H1 (cell line): ENCODE measurements at regions not wholly inside any gene's neighbourhood (a gene's known extent, or its start where the extent isn't known, plus 50 kb on each side); places are given as distances from the start of the nearest gene placed in this dataset.

Source experiments
- BRCA1 ChIP-seq: IDR thresholded peaks from 2 replicates; pipeline ENCODE4 v1.6.1; 2012; ENCODE audit warnings: low read depth, low read length, improper control_type of control experiment
- E2F6 ChIP-seq: IDR thresholded peaks from 2 replicates; pipeline ENCODE4 v1.6.1; 2012; ENCODE audit warnings: inconsistent platforms
- EP300 ChIP-seq, 2 experiments: IDR thresholded peaks; 1 replicate in 1 of 2; 2 replicates in 1 of 2; pipeline ENCODE4 v1.6.1; 2011 to 2012; ENCODE audit warnings: low read depth in 2 of 2, low read length in 2 of 2, mild to moderate bottlenecking in 2 of 2, borderline replicate concordance in 1 of 2, inconsistent platforms in 1 of 2, moderate library complexity in 1 of 2
- EZH2 ChIP-seq: fragments of 200-600 bp; sonication (generic); IDR thresholded peaks from 2 replicates; pipeline ENCODE4 v1.7.1; 2012; ENCODE audit warnings: low read depth, mild to moderate bottlenecking, moderate library complexity, low read length, inconsistent platforms; ENCODE audit not compliant: severe bottlenecking
- RAD21 ChIP-seq, 2 experiments: IDR thresholded peaks in 1 of 2; conservative IDR thresholded peaks in 1 of 2; 2 replicates each; pipeline ENCODE4 v1.6.1; 2011; ENCODE audit warnings: low read depth in 2 of 2, low read length in 2 of 2, improper control_type of control experiment in 1 of 2, inconsistent platforms in 1 of 2, mild to moderate bottlenecking in 1 of 2, moderate library complexity in 1 of 2
- SAP30 ChIP-seq: fragments of 300-600 bp; sonication (generic); IDR thresholded peaks from 2 replicates; pipeline ENCODE4 v1.7.1; 2012; ENCODE audit warnings: low read length, moderate library complexity, mild to moderate bottlenecking, inconsistent platforms; ENCODE audit not compliant: insufficient read depth, insufficient replicate concordance
- TF ChIP-seq, protein P1 (sequence below), 3 experiments: IDR thresholded peaks; 1 replicate in 2 of 3; 2 replicates in 1 of 3; pipeline versions ENCODE4 v1.5.1 to v1.6.1; 2011; ENCODE audit warnings: low read length in 3 of 3, mild to moderate bottlenecking in 3 of 3, inconsistent platforms in 2 of 3, low read depth in 1 of 3, moderate library complexity in 1 of 3; ENCODE audit not compliant: insufficient read depth in 1 of 3; ENCODE audit errors: control extremely low read depth in 1 of 3

DNA sequence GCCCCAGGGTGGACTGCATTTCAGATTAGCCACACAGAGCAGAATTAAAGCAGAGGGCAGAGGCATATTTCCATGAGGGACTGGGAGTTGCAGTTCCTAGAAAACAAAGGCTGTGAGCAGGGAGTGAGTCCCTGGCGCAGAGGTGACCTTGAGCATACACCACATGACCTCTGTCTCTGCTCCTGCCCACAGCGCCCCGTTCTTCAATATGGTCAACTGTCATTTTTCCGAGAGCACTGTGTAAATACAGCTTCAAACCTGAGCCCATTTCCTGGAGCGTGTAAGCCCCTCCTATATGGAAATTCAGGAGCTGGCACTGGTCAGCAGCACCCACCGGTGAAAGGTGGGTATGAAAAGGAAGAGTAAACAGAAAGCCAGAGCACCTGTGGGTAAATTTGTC is 192.2 kb upstream of the PELI2 start:
- TF ChIP-seq BRCA1 (no peak), EP300 (IDR thresholded peaks at IDR 0.05; ENCODE audit: borderline replicate concordance in 1 of 2, low read depth in 2 of 2, low read length in 2 of 2) (no peak), EZH2 (no peak), SAP30 (no peak), RAD21 (IDR thresholded peaks at IDR 0.05 in 1 of 2, conservative IDR thresholded peaks at IDR 0.05 in 1 of 2; ENCODE audit: low read depth in 2 of 2, low read length in 2 of 2) (no peak), E2F6 (no peak)
- TF ChIP-seq, protein P1, sequence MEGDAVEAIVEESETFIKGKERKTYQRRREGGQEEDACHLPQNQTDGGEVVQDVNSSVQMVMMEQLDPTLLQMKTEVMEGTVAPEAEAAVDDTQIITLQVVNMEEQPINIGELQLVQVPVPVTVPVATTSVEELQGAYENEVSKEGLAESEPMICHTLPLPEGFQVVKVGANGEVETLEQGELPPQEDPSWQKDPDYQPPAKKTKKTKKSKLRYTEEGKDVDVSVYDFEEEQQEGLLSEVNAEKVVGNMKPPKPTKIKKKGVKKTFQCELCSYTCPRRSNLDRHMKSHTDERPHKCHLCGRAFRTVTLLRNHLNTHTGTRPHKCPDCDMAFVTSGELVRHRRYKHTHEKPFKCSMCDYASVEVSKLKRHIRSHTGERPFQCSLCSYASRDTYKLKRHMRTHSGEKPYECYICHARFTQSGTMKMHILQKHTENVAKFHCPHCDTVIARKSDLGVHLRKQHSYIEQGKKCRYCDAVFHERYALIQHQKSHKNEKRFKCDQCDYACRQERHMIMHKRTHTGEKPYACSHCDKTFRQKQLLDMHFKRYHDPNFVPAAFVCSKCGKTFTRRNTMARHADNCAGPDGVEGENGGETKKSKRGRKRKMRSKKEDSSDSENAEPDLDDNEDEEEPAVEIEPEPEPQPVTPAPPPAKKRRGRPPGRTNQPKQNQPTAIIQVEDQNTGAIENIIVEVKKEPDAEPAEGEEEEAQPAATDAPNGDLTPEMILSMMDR (IDR thresholded peaks at IDR 0.05; ENCODE audit: control extremely low read depth in 1 of 3, insufficient read depth in 1 of 3, low read depth in 1 of 3, low read length in 3 of 3), result no peak
